Breast epithelium (tissue), 4 donors: ENCODE measurements at regions not wholly inside any gene's neighbourhood (a gene's known extent, or its start where the extent isn't known, plus 50 kb on each side); places are given as distances from the start of the nearest gene placed in this dataset.

Experiments
- DNase-seq, 2 donors: peaks; one replicate each; pipeline ENCODE4 v3.0.0-alpha.2; 2019; ENCODE audit warnings: low spot score in 2 of 2
- H3K27ac ChIP-seq, 2 donors: fragments of 200-600 bp; sonication (generic) in 1 of 2; one replicate each; pipeline ENCODE4 v1.5.1; 2016 to 2019; ENCODE audit warnings: mild to moderate bottlenecking in 1 of 2
- H3K27me3 ChIP-seq, 2 donors: fragments of 200-600 bp; sonication (generic) in 1 of 2; one replicate each; pipeline versions ENCODE4 v1.5.1 to v1.6.0; 2017 to 2019; ENCODE audit warnings: control low read depth in 1 of 2, mild to moderate bottlenecking in 1 of 2
- H3K36me3 ChIP-seq: fragments of 200-600 bp; one replicate; pipeline ENCODE4 v1.5.1; 2019
- H3K4me1 ChIP-seq, 2 donors: fragments of 200-600 bp; sonication (generic); one replicate each; pipeline ENCODE4 v1.5.1; 2016 to 2019; ENCODE audit warnings: control low read depth in 1 of 2
- H3K4me3 ChIP-seq, 3 donors: fragments of 200-600 bp; sonication (generic); 1 replicate in 2 of 3; 2 replicates in 1 of 3; pipeline ENCODE4 v1.5.1; 2016 to 2019; ENCODE audit warnings: mild to moderate bottlenecking in 3 of 3, moderate library complexity in 2 of 3
- H3K9me3 ChIP-seq, 2 donors: fragments of 200-600 bp; sonication (generic) in 1 of 2; one replicate each; pipeline ENCODE4 v1.5.1; 2016 to 2019; ENCODE audit warnings: control low read depth in 1 of 2
- CTCF ChIP-seq, 3 donors: fragments of 450-650 bp; IDR thresholded peaks; one replicate each; pipeline ENCODE4 v1.5.1; 2016 to 2017; ENCODE audit warnings: antibody characterized with exemption in 3 of 3, mild to moderate bottlenecking in 3 of 3, moderate library complexity in 3 of 3
- POLR2A ChIP-seq: fragments of 450-650 bp; IDR thresholded peaks from one replicate; pipeline ENCODE4 v1.6.1; 2016; ENCODE audit warnings: antibody characterized with exemption, mild to moderate bottlenecking, moderate library complexity
- POLR2AphosphoS5 ChIP-seq, 3 donors: sonication (generic); formaldehyde crosslinking; IDR thresholded peaks; one replicate each; pipeline ENCODE4 v1.6.1; 2017; ENCODE audit warnings: antibody characterized with exemption in 3 of 3
- intact Hi-C: fragments of 100-400 bp; cut with DNase I; formaldehyde crosslinking; loops from one replicate; pipeline ENCODE4 v1.15.1; 2023; ENCODE audit warnings: low total_unique reads

GRCh38 chr17:71085238-71086033, 916.1 kb downstream of the KCNJ2 start:
- TF ChIP-seq POLR2A, result no peak
- TF ChIP-seq POLR2AphosphoS5 (IDR thresholded peaks at IDR 0.05), result no peak
- TF ChIP-seq CTCF (IDR thresholded peaks at IDR 0.05), result no peak
- no peaks in the 10 kb centered on the region for H3K4me1 ChIP-seq
- intact Hi-C loops, result no loop called here

GRCh38 chr17:71089431-71089830, 920.1 kb downstream of the KCNJ2 start:
- DNase-seq, result no peak
- H3K27me3 ChIP-seq, result no peaks in the 10 kb centered on the region
- intact Hi-C loops, result no loop called here
- no peak for TF ChIP-seq CTCF (IDR thresholded peaks at IDR 0.05)
- TF ChIP-seq POLR2A, result no peak
- no peak for TF ChIP-seq POLR2AphosphoS5 (IDR thresholded peaks at IDR 0.05)
- no peaks in the 10 kb centered on the region for H3K4me1 ChIP-seq
- H3K27ac ChIP-seq, result no peak overlapping the region
- H3K4me3 ChIP-seq, result no peak overlapping the region
- no peaks in the 10 kb centered on the region for H3K36me3 ChIP-seq
- no peaks in the 10 kb centered on the region for H3K9me3 ChIP-seq

More at GRCh38 chr17:71085238-71086033, 916.1 kb downstream of the KCNJ2 start:
- Histone ChIP-seq H3K27ac (no peak overlapping the region), H3K4me3 (no peak overlapping the region), H3K36me3 (no peaks in the 10 kb centered on the region), H3K27me3 (no peaks in the 10 kb centered on the region), H3K9me3 (no peaks in the 10 kb centered on the region)
- no peak for DNase-seq

- Histone ChIP-seq H3K4me1 (no peaks in the 10 kb centered on the region), H3K27ac (no peak overlapping the region), H3K36me3 (no peaks in the 10 kb centered on the region), H3K9me3 (no peaks in the 10 kb centered on the region), H3K27me3 (no peaks in the 10 kb centered on the region), H3K4me3 (no peak overlapping the region)
- TF ChIP-seq POLR2AphosphoS5 (IDR thresholded peaks at IDR 0.05) (no peak), POLR2A (no peak), CTCF (IDR thresholded peaks at IDR 0.05) (no peak)
- no peak for DNase-seq
- intact Hi-C loops, result no loop called here
Measured at GRCh38 chr17:71098071-71098470, 928.7 kb downstream of the KCNJ2 start.

GRCh38 chr17:71099003-71099714, 929.8 kb downstream of the KCNJ2 start:
- intact Hi-C loops, result no loop called here
- no peaks in the 10 kb centered on the region for H3K27me3 ChIP-seq
- no peak for DNase-seq
- TF ChIP-seq POLR2AphosphoS5 (IDR thresholded peaks at IDR 0.05) (no peak), POLR2A (no peak), CTCF (IDR thresholded peaks at IDR 0.05) (no peak)
- no peak overlapping the region for H3K4me3 ChIP-seq
- no peak overlapping the region for H3K27ac ChIP-seq
- no peaks in the 10 kb centered on the region for H3K36me3 ChIP-seq
- H3K9me3 ChIP-seq, result no peaks in the 10 kb centered on the region
- no peaks in the 10 kb centered on the region for H3K4me1 ChIP-seq

- intact Hi-C loops, result no loop called here
Measured at GRCh38 chr17:71102777-71103176, 933.4 kb downstream of the KCNJ2 start.

More at GRCh38 chr17:71102777-71103176, 933.4 kb downstream of the KCNJ2 start:
- H3K4me1 ChIP-seq, result no peaks in the 10 kb centered on the region
- no peak overlapping the region for H3K27ac ChIP-seq
- no peak for DNase-seq
- no peaks in the 10 kb centered on the region for H3K36me3 ChIP-seq
- TF ChIP-seq CTCF (IDR thresholded peaks at IDR 0.05) (no peak), POLR2AphosphoS5 (IDR thresholded peaks at IDR 0.05) (no peak), POLR2A (no peak)
- H3K27me3 ChIP-seq, result no peaks in the 10 kb centered on the region
- H3K9me3 ChIP-seq, result no peaks in the 10 kb centered on the region
- no peak overlapping the region for H3K4me3 ChIP-seq
